ENCODE measurements at regions not wholly inside any gene's neighbourhood (a gene's known extent, or its start where the extent isn't known, plus 50 kb on each side); places are given as distances from the start of the nearest gene placed in this dataset.

- H3K4me3 ChIP-seq, result no peak overlapping the region
- TF ChIP-seq POLR2A (IDR thresholded peaks at IDR 0.05), result no peak
- TF ChIP-seq EP300 (IDR thresholded peaks at IDR 0.05), result no peak
- TF ChIP-seq CTCF (IDR thresholded peaks at IDR 0.05), result no peak
- no peak for TF ChIP-seq POLR2AphosphoS5 (IDR thresholded peaks at IDR 0.05)
- H3K9me3 ChIP-seq, result no peaks in the 10 kb centered on the region
- no peaks in the 10 kb centered on the region for H3K36me3 ChIP-seq
- no peaks in the 10 kb centered on the region for H3K27me3 ChIP-seq
- H3K27ac ChIP-seq, result no peak overlapping the region
- no peak for DNase-seq
- intact Hi-C loops (cut with DNase I; ENCODE audit: low total_unique reads), result loop anchor here (10.0 kb wide), 1 partner anchor 134 kb away; no protein-coding TSS in a partner anchor
- 76 to 90% (median 80%) methylated on average over 3 of the region's 3 CpGs for WGBS, 5 donors
- H3K4me1 ChIP-seq, result no peaks in the 10 kb centered on the region
Observed at GRCh38 chr9:87818308-87818707, 64.4 kb upstream of the SPATA31E1 start.

- 92 to 95% (median 94%) methylated on average over 28 to 31 of the region's 31 CpGs for WGBS, 5 donors
- DNase-seq, result no peak
- Histone ChIP-seq H3K36me3 (no peaks in the 10 kb centered on the region), H3K27me3 (peaks cover 0 to 13% (median 0%) of the 10 kb centered on the region in 3 donors), H3K4me1 (no peaks in the 10 kb centered on the region), H3K9me3 (no peaks in the 10 kb centered on the region), H3K27ac (no peak overlapping the region), H3K4me3 (no peak overlapping the region)
- intact Hi-C loops (cut with DNase I; ENCODE audit: low total_unique reads), result no loop called here
- no peak for TF ChIP-seq POLR2A (IDR thresholded peaks at IDR 0.05)
- no peak for TF ChIP-seq POLR2AphosphoS5 (IDR thresholded peaks at IDR 0.05)
- TF ChIP-seq EP300 (IDR thresholded peaks at IDR 0.05), result no peak
- no peak for TF ChIP-seq CTCF (IDR thresholded peaks at IDR 0.05)
Observed at GRCh38 chr9:87824216-87824875, 58.3 kb upstream of the SPATA31E1 start.

- TF ChIP-seq POLR2A (IDR thresholded peaks at IDR 0.05), result no peak
- TF ChIP-seq POLR2AphosphoS5 (IDR thresholded peaks at IDR 0.05), result no peak
- TF ChIP-seq CTCF (IDR thresholded peaks at IDR 0.05), result no peak
- TF ChIP-seq EP300 (IDR thresholded peaks at IDR 0.05), result no peak
- H3K4me3 ChIP-seq, result no peak overlapping the region
- peaks cover 0 to 13% (median 0%) of the 10 kb centered on the region in 3 donors for H3K27me3 ChIP-seq
- no peaks in the 10 kb centered on the region for H3K4me1 ChIP-seq
- H3K27ac ChIP-seq, result no peak overlapping the region
- no peaks in the 10 kb centered on the region for H3K9me3 ChIP-seq
- no peaks in the 10 kb centered on the region for H3K36me3 ChIP-seq
- WGBS, 5 donors, result 89 to 96% (median 94%) methylated on average over 16 to 24 of the region's 24 CpGs
- intact Hi-C loops (cut with DNase I; ENCODE audit: low total_unique reads), result no loop called here
- no peak for DNase-seq
Observed at GRCh38 chr9:87824886-87825285, 57.8 kb upstream of the SPATA31E1 start.

- H3K4me3 ChIP-seq, result no peak overlapping the region
- no peaks in the 10 kb centered on the region for H3K36me3 ChIP-seq
- intact Hi-C loops (cut with DNase I; ENCODE audit: low total_unique reads), result no loop called here
- H3K9me3 ChIP-seq, result no peaks in the 10 kb centered on the region
- H3K27ac ChIP-seq, result no peak overlapping the region
- no peak for DNase-seq
- H3K27me3 ChIP-seq, result peaks cover 0 to 22% (median 0%) of the 10 kb centered on the region in 3 donors
- TF ChIP-seq POLR2A (IDR thresholded peaks at IDR 0.05) (no peak), POLR2AphosphoS5 (IDR thresholded peaks at IDR 0.05) (no peak), EP300 (IDR thresholded peaks at IDR 0.05) (no peak), CTCF (IDR thresholded peaks at IDR 0.05) (no peak)
- no peaks in the 10 kb centered on the region for H3K4me1 ChIP-seq
Observed at GRCh38 chr9:87826331-87826730, 56.3 kb upstream of the SPATA31E1 start.
